C1 segment of cervical spinal cord (tissue), 14 donors: ENCODE measurements at regions not wholly inside any gene's neighbourhood (a gene's known extent, or its start where the extent isn't known, plus 50 kb on each side); places are given as distances from the start of the nearest gene placed in this dataset.

Experiments used
- DNase-seq, 14 donors: peaks; one replicate each; lab custom pipeline; 2025; lab: John Stamatoyannopoulos, UW

- no peak for DNase-seq
Observed at GRCh38 chr2:61722800-61723199, 131.1 kb downstream of the FAM161A start.

- no peak for DNase-seq
Observed at GRCh38 chr2:61722318-61722717, 131.5 kb downstream of the FAM161A start.

DNA sequence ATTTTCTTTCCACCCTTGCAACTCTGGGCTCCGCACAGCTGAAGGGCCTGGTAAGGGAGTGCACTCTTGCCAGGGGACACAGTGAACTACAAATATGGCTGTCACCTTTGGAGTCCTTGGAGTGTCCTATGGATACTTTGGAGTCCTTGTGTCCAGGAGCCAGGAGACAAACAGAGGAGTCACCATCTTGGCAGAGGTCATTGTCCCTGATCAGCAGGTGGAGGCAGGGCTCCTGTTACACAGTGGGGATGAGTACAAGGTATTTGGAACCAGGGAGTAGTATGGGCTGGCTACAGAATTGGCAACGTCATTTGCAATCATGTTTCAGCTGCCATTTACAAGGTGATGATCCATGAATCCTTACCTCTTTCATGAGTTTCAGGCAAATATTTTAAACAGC is 132.5 kb downstream of the FAM161A start:
- no peak for DNase-seq

- no peak for DNase-seq
Observed at GRCh38 chr2:61720911-61721310, 132.9 kb downstream of the FAM161A start.

- no peak for DNase-seq
Observed at GRCh38 chr2:61718965-61719364, 134.9 kb downstream of the FAM161A start.

DNA sequence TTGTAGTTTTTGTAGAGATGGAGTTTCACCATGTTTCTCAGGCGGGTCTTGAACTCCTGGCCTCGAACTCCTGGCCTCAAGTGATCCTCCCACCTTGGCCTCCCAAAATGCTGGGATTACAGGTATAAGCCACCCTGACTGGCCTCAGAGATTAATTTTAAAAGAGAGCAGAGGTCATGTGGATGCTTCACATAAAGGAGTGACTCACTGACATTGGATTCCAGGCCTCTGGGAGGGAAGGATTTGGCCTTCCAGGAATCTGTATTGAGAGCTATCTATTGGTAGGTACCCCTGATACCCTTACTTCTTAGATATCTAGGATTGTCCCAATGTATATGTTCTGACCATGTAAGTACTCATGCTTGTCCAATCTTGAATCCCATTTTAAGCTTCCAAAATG is 138.4 kb downstream of the FAM161A start:
- no peak for DNase-seq

DNA sequence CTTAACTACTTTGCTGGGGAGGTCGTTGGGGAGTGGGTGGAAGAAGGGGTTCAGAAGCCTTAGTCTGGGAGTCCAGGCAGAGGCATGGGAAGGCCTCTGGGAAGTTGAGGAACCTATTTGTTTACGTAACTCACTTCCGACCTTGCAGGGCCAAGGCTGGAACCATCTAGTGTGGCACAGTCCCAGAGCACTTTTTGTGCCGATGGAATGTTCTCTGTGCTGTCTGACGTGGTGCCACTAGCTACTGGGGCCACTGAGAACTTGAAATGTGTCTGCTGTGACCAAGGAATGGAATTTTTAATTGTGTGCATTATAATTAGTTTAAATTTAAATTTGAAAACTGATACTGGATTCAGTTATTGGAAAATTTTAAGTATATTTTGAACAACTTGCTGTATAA is 139.7 kb downstream of the FAM161A start:
- DNase-seq, result no peak

- no peak for DNase-seq
Observed at GRCh38 chr2:61713457-61713856, 140.4 kb downstream of the FAM161A start.

DNA sequence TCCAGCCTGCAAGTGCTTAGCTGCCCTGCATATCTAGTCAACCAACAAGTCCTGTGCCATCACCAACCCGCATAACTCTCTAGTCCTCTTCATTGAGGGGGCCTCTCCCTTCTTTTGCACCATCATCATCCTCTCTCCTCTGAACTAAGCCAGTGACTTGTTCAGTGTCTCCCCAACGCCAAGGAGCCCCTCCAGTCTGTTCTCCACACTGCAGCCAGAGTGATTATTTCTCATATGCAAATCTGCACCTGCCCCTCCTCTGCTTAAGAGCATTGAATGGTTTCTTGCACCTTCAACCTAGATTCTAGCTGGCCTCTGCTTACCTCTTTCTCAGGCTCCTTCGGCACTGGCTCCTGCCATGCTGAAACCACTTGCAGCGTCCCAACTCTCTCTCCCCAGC is 141.8 kb downstream of the FAM161A start:
- no peak for DNase-seq

DNA sequence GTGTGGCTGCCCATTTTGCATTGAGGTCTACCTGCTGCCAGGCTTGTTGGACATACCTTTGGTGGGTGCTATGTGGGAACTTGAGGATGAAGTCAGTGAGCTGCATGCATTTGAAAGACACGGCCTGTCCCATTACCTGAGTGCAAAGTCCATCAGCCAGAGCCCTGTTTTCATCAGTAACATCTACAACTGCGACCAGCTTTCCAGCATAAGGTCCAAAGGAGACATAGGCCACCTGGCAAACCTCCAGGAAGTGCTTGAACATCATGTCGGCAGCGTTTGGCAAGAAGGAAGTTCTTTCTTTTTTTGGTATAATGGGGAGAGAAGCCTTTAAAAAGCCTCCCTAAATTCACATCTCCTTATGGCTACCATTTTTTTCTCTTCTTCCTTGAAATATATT is 143.1 kb downstream of the FAM161A start:
- DNase-seq, result no peak

DNA sequence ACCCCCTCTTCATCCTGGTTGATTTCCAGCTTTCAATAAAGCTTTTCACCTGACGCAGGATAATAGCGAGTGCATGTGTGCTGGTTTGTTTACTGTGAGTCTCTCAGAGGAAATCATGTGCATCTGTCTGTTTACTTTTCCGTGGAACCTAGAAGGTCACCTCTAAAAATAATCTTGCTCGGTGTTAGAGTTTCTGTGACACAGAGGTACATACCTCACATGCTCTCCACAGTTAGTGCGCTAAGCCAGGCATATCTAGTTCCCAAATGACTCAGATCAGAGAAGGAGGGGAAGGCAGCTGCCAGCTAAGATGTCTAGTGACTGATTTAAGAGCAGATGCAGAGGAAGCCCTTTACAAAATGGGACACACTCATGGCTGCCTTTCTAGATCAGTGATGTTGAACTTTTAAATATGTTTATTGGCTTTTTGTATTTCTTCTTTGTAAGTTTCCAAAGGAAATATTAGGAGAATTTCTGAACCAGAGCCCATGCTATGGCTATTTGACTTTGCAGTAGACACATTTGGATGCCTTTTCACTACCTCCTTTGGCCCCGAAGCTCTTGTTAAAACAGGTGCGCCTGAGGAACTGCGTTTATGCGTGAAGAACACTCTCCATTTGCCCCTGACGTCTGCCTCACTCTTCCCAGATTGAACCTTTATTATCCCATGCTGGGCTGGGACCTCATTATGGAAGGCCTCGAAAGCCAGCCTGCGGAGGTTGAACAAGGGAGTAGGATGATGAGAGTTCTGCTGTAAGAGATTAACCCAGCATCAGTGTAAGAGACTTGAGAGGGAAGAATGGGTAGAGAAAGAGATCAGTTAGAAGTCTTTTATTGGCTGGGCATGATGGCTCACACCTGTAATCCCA is 145.6 kb downstream of the FAM161A start:
- DNase-seq, result no peak

GRCh38 chr2:61705625-61706024 is 148.2 kb downstream of the FAM161A start:
- DNase-seq, result no peak

DNA sequence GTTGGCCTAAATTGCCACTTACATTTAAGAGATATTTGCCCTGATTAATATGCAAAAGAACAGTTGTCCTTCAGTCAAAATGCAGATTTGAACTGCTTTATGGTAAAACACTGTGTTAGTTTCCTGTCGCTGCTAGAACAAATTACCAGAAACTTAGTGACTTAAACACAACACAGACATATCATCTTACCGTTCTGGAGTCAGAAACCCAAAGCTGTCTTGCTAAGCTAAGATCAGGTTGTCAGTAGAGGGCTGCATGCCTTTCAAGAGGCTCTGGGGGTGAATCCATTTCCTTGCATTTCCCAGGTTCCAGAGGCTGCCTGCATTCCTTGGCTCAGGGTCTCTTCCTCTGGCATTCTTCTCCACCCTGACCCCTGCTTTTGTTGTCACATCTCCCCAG is 149.5 kb downstream of the FAM161A start:
- no peak for DNase-seq

DNA sequence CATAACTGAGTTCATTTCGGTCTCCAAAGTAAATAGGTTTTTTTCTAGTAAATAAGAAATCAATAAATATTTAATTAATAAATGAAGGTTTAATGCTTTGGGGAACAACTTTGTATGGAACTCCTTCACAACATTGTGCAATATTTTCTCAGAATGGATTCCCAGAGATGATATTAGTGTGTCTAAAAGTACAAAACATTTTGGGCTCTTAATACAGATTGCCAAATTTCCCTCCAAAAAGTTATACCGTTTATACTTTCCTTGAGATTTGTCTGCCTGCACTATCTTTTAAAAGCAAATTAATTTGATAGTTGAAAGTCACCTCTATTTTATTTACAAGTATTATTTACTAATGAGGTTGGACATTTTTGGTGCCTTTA is 151.8 kb downstream of the FAM161A start:
- no peak for DNase-seq

DNA sequence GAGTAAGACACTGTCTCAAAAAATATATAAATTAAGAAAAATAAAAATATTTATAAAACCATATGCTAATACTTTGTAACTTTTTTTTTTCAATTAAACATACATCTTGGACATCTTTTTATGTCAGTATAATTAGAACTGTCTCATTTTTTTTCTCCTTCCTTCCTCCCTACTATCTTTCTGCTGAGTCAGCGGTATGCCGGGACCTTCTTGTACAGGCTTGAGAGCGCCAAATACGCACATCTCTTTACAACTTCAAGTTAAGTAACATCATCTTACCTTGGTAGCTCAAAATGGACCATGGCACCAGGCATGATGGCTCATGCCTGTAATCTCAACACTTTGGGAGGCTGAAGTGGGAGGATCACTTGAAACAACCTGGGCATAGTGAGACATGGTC is 153.4 kb downstream of the FAM161A start:
- DNase-seq, result no peak

- peak; percentile 25 to 90 (median 84) for DNase-seq
Observed at GRCh38 chr2:61694312-61695274, 156.4 kb upstream of the XPO1 start.

DNA sequence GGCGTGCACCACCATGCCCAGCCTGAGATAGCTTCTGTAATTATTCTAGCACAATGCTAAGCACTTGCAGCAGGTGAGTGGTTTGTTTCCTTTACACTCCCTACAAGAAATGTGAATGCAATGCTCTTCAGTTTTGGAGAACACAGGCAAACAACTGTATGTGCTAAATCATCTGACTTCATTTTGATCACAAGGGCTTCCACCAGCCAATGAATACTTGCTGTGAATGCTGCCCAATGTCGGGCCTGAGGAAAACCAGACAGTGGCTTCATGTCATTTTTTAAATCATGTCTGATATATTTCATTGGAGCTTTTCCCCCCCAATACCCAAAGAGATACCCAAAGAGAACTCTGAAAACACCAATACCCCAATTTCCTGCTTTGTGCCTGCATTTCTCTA is 155.6 kb upstream of the XPO1 start:
- DNase-seq, result no peak

GRCh38 chr2:61690078-61690596 is 152.0 kb upstream of the XPO1 start:
- DNase-seq, result no peak

DNA sequence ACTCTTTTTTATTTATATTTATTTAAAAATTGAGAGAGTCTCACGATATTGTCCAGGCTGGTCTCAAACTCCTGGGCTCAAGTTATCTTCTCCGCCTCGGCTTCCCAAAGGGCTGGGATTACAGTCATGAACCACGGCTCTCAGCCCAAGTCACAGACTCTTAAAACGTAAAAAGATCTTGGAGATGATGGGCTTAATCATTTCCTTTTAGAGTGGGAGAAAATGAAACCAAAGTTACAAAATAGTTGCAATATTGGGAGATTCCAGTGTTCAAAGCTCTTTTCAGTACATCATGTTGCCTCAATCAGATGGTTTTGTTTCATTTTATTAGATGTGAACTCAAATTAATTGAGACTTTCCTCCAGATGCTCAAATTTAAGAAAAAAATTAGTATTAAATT is 151.4 kb upstream of the XPO1 start:
- no peak for DNase-seq

- DNase-seq, result no peak
Observed at GRCh38 chr2:61688369-61689334, 150.5 kb upstream of the XPO1 start.

- DNase-seq, result no peak
Observed at GRCh38 chr2:61679096-61679495, 140.9 kb upstream of the XPO1 start.
